NCI-H2227 treated with DMSO at 0.1 percent for 48 hours (cell line): ENCODE measurements at regions not wholly inside any gene's neighbourhood (a gene's known extent, or its start where the extent isn't known, plus 50 kb on each side); places are given as distances from the start of the nearest gene placed in this dataset.
"Not testable (repeated sequence)": the region's sequence is repeated elsewhere in the genome, so short reads cannot be mapped to it uniquely, and the experiment has no call there.

Source experiments
- DNase-seq: peaks from one replicate; lab custom pipeline; 2025; lab: John Stamatoyannopoulos, UW

- no peak for DNase-seq
Measured at GRCh38 chr4:138616775-138617174, 374.6 kb upstream of the SLC7A11 start.

- DNase-seq: no peak
Measured at GRCh38 chr4:138614398-138615142, 372.4 kb upstream of the SLC7A11 start.

- DNase-seq: no peak
Measured at GRCh38 chr4:138612428-138612827, 370.3 kb upstream of the SLC7A11 start.

GRCh38 chr4:138611721-138612120 lies 369.6 kb upstream of the SLC7A11 start:
- no peak for DNase-seq

GRCh38 chr4:138611017-138611416 lies 368.9 kb upstream of the SLC7A11 start:
- no peak for DNase-seq

GRCh38 chr4:138609943-138610350 lies 367.8 kb upstream of the SLC7A11 start:
- DNase-seq: no peak

GRCh38 chr4:138604556-138604955 lies 362.4 kb upstream of the SLC7A11 start:
- no peak for DNase-seq

GRCh38 chr4:138602664-138603063 lies 360.5 kb upstream of the SLC7A11 start:
- no peak for DNase-seq

GRCh38 chr4:138599965-138600364 lies 357.8 kb upstream of the SLC7A11 start:
- no peak for DNase-seq

GRCh38 chr4:138598226-138598625 lies 356.1 kb upstream of the SLC7A11 start:
- DNase-seq: no peak

- DNase-seq: no peak
Measured at GRCh38 chr4:138596896-138597295, 354.7 kb upstream of the SLC7A11 start.

- no peak for DNase-seq
Measured at GRCh38 chr4:138595731-138596460, 353.7 kb upstream of the SLC7A11 start.

GRCh38 chr4:138595171-138595570 lies 353.0 kb upstream of the SLC7A11 start:
- DNase-seq: no peak

GRCh38 chr4:138592796-138593195 lies 350.6 kb upstream of the SLC7A11 start:
- DNase-seq: no peak

- no peak for DNase-seq
Measured at GRCh38 chr4:138591808-138592207, 349.7 kb upstream of the SLC7A11 start.

- DNase-seq: no peak
Measured at GRCh38 chr4:138588501-138588900, 346.4 kb upstream of the SLC7A11 start.

- no peak for DNase-seq
Measured at GRCh38 chr4:138579146-138579545, 337.0 kb upstream of the SLC7A11 start.

- not testable (repeated sequence) for DNase-seq
Measured at GRCh38 chr4:138577826-138578225, 335.7 kb upstream of the SLC7A11 start.

- no peak for DNase-seq
Measured at GRCh38 chr4:138577145-138577544, 335.0 kb upstream of the SLC7A11 start.

- DNase-seq: no peak
Measured at GRCh38 chr4:138576684-138577083, 334.5 kb upstream of the SLC7A11 start.

GRCh38 chr4:138573246-138573645 lies 331.1 kb upstream of the SLC7A11 start:
- no peak for DNase-seq

- no peak for DNase-seq
Measured at GRCh38 chr4:138572007-138572406, 329.9 kb upstream of the SLC7A11 start.

- DNase-seq: no peak
Measured at GRCh38 chr4:138567696-138568095, 325.5 kb upstream of the SLC7A11 start.

- no peak for DNase-seq
Measured at GRCh38 chr4:138565576-138565975, 323.4 kb upstream of the SLC7A11 start.
